ENCODE measurements at regions not wholly inside any gene's neighbourhood (a gene's known extent, or its start where the extent isn't known, plus 50 kb on each side); places are given as distances from the start of the nearest gene placed in this dataset.

DNA sequence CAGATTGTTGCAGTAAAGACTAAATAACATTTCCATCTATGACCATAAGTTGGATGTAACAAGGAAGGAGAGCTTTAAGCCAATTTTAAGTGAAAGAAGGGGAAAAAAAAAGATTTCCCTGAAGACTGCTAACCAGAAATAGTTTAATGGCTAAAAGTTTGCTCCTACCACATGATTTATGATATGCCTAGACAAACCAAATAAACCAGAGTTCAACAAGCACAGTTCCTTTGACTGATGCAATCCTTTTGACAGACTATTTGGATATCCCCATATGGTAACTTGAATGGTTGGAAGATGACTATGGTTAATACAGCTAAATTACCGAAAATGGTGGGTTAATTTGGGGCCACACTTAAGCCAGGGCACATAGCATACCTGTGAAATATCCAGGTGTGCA is 338.5 kb downstream of the CETN3 start:
- no peak overlapping the region for H3K27ac ChIP-seq

DNA sequence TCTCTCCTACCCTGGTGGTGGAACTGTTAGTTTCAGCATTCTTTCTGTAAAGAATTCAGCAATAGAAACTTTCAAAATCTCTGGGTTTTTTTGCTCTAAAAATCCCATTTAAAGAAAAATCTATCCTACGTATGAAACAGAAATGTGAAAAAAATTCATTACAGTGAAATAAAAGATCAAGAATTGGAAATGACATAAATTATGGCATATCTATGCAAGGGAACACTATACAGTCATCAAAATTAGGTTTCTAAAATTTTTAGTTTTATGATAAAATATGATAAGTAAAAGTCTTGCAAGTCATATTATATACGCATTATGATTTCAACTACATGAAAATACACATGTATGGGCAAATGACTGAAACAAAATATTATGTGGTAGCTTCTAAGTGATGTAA is 342.6 kb downstream of the CETN3 start:
- H3K27ac ChIP-seq: no peak overlapping the region
- TF ChIP-seq ZFX (IDR thresholded peaks at IDR 0.05; ENCODE audit: borderline replicate concordance): no peak
- TF ChIP-seq, protein P1, sequence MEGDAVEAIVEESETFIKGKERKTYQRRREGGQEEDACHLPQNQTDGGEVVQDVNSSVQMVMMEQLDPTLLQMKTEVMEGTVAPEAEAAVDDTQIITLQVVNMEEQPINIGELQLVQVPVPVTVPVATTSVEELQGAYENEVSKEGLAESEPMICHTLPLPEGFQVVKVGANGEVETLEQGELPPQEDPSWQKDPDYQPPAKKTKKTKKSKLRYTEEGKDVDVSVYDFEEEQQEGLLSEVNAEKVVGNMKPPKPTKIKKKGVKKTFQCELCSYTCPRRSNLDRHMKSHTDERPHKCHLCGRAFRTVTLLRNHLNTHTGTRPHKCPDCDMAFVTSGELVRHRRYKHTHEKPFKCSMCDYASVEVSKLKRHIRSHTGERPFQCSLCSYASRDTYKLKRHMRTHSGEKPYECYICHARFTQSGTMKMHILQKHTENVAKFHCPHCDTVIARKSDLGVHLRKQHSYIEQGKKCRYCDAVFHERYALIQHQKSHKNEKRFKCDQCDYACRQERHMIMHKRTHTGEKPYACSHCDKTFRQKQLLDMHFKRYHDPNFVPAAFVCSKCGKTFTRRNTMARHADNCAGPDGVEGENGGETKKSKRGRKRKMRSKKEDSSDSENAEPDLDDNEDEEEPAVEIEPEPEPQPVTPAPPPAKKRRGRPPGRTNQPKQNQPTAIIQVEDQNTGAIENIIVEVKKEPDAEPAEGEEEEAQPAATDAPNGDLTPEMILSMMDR (IDR thresholded peaks at IDR 0.05): no peak

More for the DNA sequence above, 338.5 kb downstream of the CETN3 start:
- TF ChIP-seq ZFX (IDR thresholded peaks at IDR 0.05; ENCODE audit: borderline replicate concordance): no peak
- TF ChIP-seq, protein P1 (IDR thresholded peaks at IDR 0.05): no peak

DNA sequence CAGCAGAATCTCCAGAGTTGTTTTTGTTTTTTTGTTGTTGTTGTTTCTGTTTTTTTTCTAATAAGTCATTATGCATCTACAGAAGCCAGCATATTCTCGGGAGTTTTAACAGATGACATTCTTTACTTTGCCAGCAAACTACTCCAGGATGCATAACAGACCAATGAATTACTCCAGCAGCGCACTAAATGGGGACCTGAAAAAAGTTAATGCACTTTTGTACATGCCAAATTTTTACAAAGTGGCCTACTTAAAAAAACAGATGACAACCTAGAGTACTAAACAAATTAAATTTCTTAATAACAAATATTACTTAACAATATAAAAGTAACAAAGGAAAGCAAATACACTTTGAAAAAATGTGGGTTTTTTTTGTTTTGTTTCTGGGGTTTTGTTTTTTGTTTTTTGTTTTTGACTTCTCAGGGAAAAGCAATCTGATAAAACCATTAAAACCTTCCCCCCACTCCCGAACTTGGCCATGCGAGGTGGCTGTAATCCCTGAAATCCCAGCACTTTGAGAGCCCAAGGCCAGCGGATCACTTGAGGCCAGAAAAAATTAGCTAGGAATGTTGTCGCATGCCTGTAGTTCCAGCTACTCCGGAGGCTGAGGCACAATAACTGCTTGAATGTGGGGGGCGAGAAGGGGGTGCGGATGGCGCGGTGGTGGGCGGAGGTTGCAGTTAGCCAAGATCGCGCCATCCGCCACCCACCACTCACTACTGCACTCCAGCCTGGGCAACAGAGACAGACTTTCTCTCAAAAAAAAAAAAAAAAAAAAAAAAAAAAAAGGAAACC is 352.4 kb downstream of the CETN3 start:
- TF ChIP-seq, protein P1 (IDR thresholded peaks at IDR 0.05): no peak
- no peak for TF ChIP-seq ZFX (IDR thresholded peaks at IDR 0.05; ENCODE audit: borderline replicate concordance)
- no peak overlapping the region for H3K27ac ChIP-seq

DNA sequence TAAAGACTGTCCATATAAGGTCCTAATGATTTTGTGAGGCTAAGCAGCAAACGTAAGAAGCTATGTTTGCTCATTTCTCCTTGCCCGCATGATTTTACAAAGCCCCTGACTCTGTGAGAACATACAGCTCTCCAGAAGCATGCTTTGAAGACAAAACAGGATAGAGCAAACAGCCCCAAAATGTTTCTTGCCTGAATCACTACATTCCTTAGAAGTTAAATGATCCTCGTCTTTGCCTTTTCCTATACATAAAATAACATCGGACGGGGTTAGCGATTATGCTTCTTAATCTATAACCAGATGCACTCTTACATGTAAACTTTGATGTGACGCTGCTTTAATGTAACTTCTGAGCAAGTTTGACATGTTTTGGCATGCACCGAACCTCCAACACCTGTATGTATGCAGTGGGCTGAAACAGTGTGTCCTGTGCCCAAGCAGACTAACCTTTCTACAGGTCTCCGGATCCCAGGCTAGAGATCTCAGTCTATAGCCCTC is 353.7 kb downstream of the CETN3 start:
- no peak overlapping the region for H3K27ac ChIP-seq
- TF ChIP-seq, protein P1 (IDR thresholded peaks at IDR 0.05): no peak
- no peak for TF ChIP-seq ZFX (IDR thresholded peaks at IDR 0.05; ENCODE audit: borderline replicate concordance)

DNA sequence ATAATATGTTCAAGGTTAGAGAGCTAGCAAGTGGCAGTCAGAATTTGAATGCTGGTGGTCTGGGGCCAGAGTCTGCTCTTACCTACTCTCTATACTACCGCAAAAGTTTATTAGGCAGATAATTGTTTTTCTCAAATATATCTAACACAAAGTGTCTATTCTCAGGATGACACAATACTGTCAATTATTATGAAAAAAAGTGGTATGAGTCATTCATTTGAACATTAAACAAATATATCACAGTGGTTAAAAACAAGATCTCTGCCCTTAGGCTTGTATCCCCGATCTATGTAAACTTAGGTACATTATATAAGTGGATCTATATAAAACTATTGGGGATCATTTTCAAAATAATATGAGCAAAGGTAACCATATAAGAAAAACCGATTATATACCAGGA is 354.9 kb downstream of the CETN3 start:
- TF ChIP-seq ZFX (IDR thresholded peaks at IDR 0.05; ENCODE audit: borderline replicate concordance): no peak
- TF ChIP-seq, protein P1 (IDR thresholded peaks at IDR 0.05): no peak
- no peak overlapping the region for H3K27ac ChIP-seq

DNA sequence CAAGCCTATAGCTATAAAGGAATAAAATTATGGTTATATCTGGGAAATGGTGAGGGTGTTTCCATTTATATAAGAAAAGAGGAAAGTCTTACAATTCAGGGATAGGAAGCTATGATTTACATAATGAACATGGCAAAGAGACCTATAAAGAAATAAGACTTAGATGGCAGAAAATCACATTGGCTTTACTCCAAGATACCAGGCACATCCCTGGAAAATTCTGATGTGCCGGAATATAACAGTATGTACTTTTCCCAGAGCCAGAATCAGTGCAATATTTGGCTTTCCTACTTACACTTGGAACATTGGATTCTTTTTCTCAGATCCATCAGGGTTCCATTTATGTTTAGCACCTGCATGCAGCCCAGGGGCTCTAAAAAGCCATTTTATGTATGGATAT is 357.8 kb downstream of the CETN3 start:
- TF ChIP-seq, protein P1 (IDR thresholded peaks at IDR 0.05): no peak
- TF ChIP-seq ZFX (IDR thresholded peaks at IDR 0.05; ENCODE audit: borderline replicate concordance): no peak

DNA sequence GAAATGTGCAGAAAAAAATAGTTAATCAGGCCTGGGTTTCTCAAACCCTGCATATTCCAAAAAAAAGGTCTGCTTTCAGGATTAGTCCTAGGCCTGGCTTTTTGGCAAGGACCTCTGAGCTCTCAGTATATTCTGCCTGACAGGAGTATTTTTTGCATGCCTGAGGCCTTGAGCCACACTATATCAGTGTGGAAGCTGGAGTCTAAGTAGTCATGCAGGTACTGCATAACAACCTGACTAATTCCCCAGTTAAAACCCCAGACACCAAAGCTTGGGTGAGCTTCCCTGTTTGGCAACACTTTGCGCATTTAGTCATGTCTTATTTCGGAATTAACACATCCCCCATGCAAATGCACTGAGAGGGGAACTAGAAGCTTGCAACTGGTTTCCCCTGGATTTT is 359.5 kb downstream of the CETN3 start:
- no peak overlapping the region for H3K27ac ChIP-seq
- TF ChIP-seq, protein P1 (IDR thresholded peaks at IDR 0.05): no peak
- TF ChIP-seq ZFX (IDR thresholded peaks at IDR 0.05; ENCODE audit: borderline replicate concordance): no peak

More for the DNA sequence above, 357.8 kb downstream of the CETN3 start:
- H3K27ac ChIP-seq: no peak overlapping the region
